H9 (cell line): ENCODE measurements at regions not wholly inside any gene's neighbourhood (a gene's known extent, or its start where the extent isn't known, plus 50 kb on each side); places are given as distances from the start of the nearest gene placed in this dataset.

Experiments
- DNase-seq: peaks from one replicate; pipeline ENCODE4 v3.0.0-alpha.2; 2017
- H2AFZ ChIP-seq: one replicate; pipeline ENCODE4 v1.6.1; 2013; ENCODE audit warnings: mild to moderate bottlenecking, low read length, control low read depth, moderate library complexity
- H2AK5ac ChIP-seq: 2 replicates; pipeline ENCODE4 v1.6.1; 2013; ENCODE audit warnings: low read length, control low read depth, mixed read lengths; ENCODE audit not compliant: insufficient read length
- H2BK120ac ChIP-seq: one replicate; pipeline ENCODE4 v1.6.1; 2013; ENCODE audit warnings: low read depth, mild to moderate bottlenecking, low read length, control low read depth, inconsistent platforms; ENCODE audit not compliant: poor library complexity, severe bottlenecking
- H2BK12ac ChIP-seq: 2 replicates; pipeline ENCODE4 v1.6.1; 2013; ENCODE audit warnings: low read length, control low read depth, mixed read lengths, low read depth; ENCODE audit not compliant: insufficient read length
- H2BK15ac ChIP-seq: 2 replicates; pipeline ENCODE4 v1.6.1; 2013; ENCODE audit warnings: low read depth, low read length, control low read depth
- H2BK20ac ChIP-seq: one replicate; pipeline ENCODE4 v1.6.1; 2013; ENCODE audit warnings: low read depth, mild to moderate bottlenecking, low read length, control low read depth, inconsistent platforms; ENCODE audit not compliant: poor library complexity, severe bottlenecking
- H2BK5ac ChIP-seq: 2 replicates; pipeline ENCODE4 v1.6.1; 2013; ENCODE audit warnings: low read length, control low read depth, mixed read lengths; ENCODE audit not compliant: insufficient read length
- H3K14ac ChIP-seq: 2 replicates; pipeline ENCODE4 v1.6.1; 2013; ENCODE audit warnings: low read length, control low read depth; ENCODE audit not compliant: insufficient read depth
- H3K18ac ChIP-seq: 2 replicates; pipeline ENCODE4 v1.6.1; 2013; ENCODE audit warnings: low read depth, mild to moderate bottlenecking, mixed read lengths, low read length, control low read depth; ENCODE audit not compliant: insufficient read length
- H3K23ac ChIP-seq: 2 replicates; pipeline ENCODE4 v1.6.1; 2013; ENCODE audit warnings: low read length, control low read depth, mixed read lengths, low read depth; ENCODE audit not compliant: insufficient read length
- H3K23me2 ChIP-seq: 2 replicates; pipeline ENCODE4 v1.6.1; 2013; ENCODE audit warnings: low read depth, mild to moderate bottlenecking, mixed read lengths, low read length, control low read depth; ENCODE audit not compliant: insufficient read length, poor library complexity, severe bottlenecking
- H3K27ac ChIP-seq: 2 replicates; pipeline ENCODE4 v1.5.1; 2013; ENCODE audit warnings: low read length, control low read depth, mixed read lengths, low read depth; ENCODE audit not compliant: insufficient read length
- H3K27me3 ChIP-seq: 2 replicates; pipeline ENCODE4 v1.6.1; 2013; ENCODE audit warnings: low read length, control low read depth, inconsistent platforms; ENCODE audit not compliant: insufficient read depth
- H3K4ac ChIP-seq: 2 replicates; pipeline ENCODE4 v1.6.1; 2013; ENCODE audit warnings: low read depth, mild to moderate bottlenecking, control low read depth, inconsistent platforms, low read length, moderate library complexity
- H3K4me1 ChIP-seq: 2 replicates; pipeline ENCODE4 v1.6.1; 2013; ENCODE audit warnings: low read length, control low read depth, inconsistent platforms; ENCODE audit not compliant: insufficient read depth
- H3K4me2 ChIP-seq: 2 replicates; pipeline ENCODE4 v1.6.1; 2013; ENCODE audit warnings: low read length, control low read depth, mixed read lengths; ENCODE audit not compliant: insufficient read length, insufficient read depth
- H3K56ac ChIP-seq: 2 replicates; pipeline ENCODE4 v1.6.1; 2013; ENCODE audit warnings: low read depth, mild to moderate bottlenecking, mixed read lengths, low read length, control low read depth; ENCODE audit not compliant: insufficient read length
- H3K79me1 ChIP-seq: 2 replicates; pipeline ENCODE4 v1.6.1; 2013; ENCODE audit warnings: low read depth, mild to moderate bottlenecking, moderate library complexity, low read length, control low read depth, inconsistent platforms; ENCODE audit not compliant: insufficient read depth, poor library complexity, severe bottlenecking
- H3K79me2 ChIP-seq: 2 replicates; pipeline ENCODE4 v1.6.1; 2013; ENCODE audit warnings: low read length, control low read depth, inconsistent platforms; ENCODE audit not compliant: insufficient read depth
- H3K9ac ChIP-seq: 2 replicates; pipeline ENCODE4 v1.6.1; 2013; ENCODE audit warnings: low read length, control low read depth, mixed read lengths; ENCODE audit not compliant: insufficient read length; ENCODE audit errors: extremely low read depth
- H3K9me3 ChIP-seq: one replicate; pipeline ENCODE4 v1.6.1; 2013; ENCODE audit warnings: low read depth, low read length, inconsistent platforms; ENCODE audit not compliant: control insufficient read depth
- H3T11ph ChIP-seq: one replicate; pipeline ENCODE4 v1.6.1; 2013; ENCODE audit warnings: mild to moderate bottlenecking, low read length, control low read depth, inconsistent platforms
- H4K20me1 ChIP-seq: one replicate; pipeline ENCODE4 v1.6.1; 2013; ENCODE audit not compliant: control insufficient read depth, insufficient read length, insufficient read depth
- H4K5ac ChIP-seq: 2 replicates; pipeline ENCODE4 v1.6.1; 2013; ENCODE audit warnings: low read depth, mild to moderate bottlenecking, mixed read lengths, low read length, control low read depth; ENCODE audit not compliant: insufficient read length
- H4K8ac ChIP-seq: replicated peaks from 2 replicates; pipeline ENCODE4 v1.6.1; 2013; ENCODE audit warnings: low read length, control low read depth, mixed read lengths, low read depth; ENCODE audit not compliant: insufficient read length
- H4K91ac ChIP-seq: 2 replicates; pipeline ENCODE4 v1.6.1; 2013; ENCODE audit warnings: low read depth, mild to moderate bottlenecking, moderate library complexity, mixed read lengths, low read length, control low read depth; ENCODE audit not compliant: insufficient read length
- H3K27ac Mint-ChIP-seq, 3 experiments: 2 replicates in 2 of 3; 3 replicates in 1 of 3; pipeline ENCODE4 v1.8.0; 2020 to 2021; ENCODE audit warnings: mixed read lengths in 3 of 3, mild to moderate bottlenecking in 1 of 3, moderate library complexity in 1 of 3
- H3K27me3 Mint-ChIP-seq: 2 replicates; pipeline ENCODE4 v1.8.0; 2021; ENCODE audit warnings: low read depth, mild to moderate bottlenecking, moderate library complexity, mixed read lengths
- H3K36me3 Mint-ChIP-seq, 3 experiments: 2 replicates in 2 of 3; 3 replicates in 1 of 3; pipeline ENCODE4 v1.8.0; 2020 to 2021; ENCODE audit warnings: low read depth in 3 of 3, mixed read lengths in 3 of 3; ENCODE audit not compliant: insufficient read depth in 1 of 3
- H3K4me1 Mint-ChIP-seq, 2 experiments: 2 replicates each; pipeline ENCODE4 v1.8.0; 2020; ENCODE audit warnings: mixed read lengths in 2 of 2
- H3K4me3 Mint-ChIP-seq, 2 experiments: 2 replicates in 1 of 2; 3 replicates in 1 of 2; pipeline ENCODE4 v1.8.0; 2020 to 2021; ENCODE audit warnings: mild to moderate bottlenecking in 2 of 2, mixed read lengths in 2 of 2, moderate library complexity in 1 of 2
- H3K9me3 Mint-ChIP-seq, 2 experiments: 2 replicates in 1 of 2; 3 replicates in 1 of 2; pipeline ENCODE4 v1.8.0; 2020; ENCODE audit warnings: mild to moderate bottlenecking in 2 of 2, mixed read lengths in 2 of 2, moderate library complexity in 1 of 2
- WGBS: extraction: QIAGEN DNeasy Blood & Tissue Kit; methylation state at CpG from one replicate; pipeline ENCODE4 v1.1.7; 2013; ENCODE audit warnings: missing lambda C conversion rate, low lambda C conversion rate, mixed read lengths; ENCODE audit not compliant: insufficient read length; ENCODE audit errors: extremely low coverage; 5-methylcytosine and 5-hydroxymethylcytosine counted together
- TF ChIP-seq, protein P1 (sequence below): fragments of 200-600 bp; sonication (generic); conservative IDR thresholded peaks from 3 replicates; pipeline ENCODE4 v1.8.0; 2021; ENCODE audit warnings: antibody characterized with exemption, mild to moderate bottlenecking

DNA sequence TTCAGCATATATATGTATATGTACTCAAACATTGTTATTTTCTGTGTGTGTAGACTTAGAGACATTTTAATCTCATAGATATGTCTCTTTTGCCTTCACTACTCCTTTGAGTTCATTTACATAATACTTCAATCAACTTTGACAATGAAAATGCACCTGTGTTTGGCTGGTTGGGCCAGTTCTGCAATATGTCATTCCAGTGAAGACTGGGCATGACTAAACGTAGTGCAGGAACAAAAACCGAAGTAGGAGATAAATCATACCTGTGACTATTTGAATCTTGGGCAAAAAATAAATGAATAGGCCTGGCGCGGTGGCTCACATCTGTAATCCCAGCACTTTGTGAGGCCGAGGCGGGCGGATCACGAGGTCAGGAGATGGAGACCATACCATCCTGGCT is 640.0 kb upstream of the ANO3 start:
- H3K27me3 Mint-ChIP-seq = no peaks in the 10 kb centered on the region

More for the DNA sequence above, 640.0 kb upstream of the ANO3 start:
- H3K4me1 ChIP-seq = no peaks in the 10 kb centered on the region
- H2BK12ac ChIP-seq = no peak overlapping the region
- Mint-ChIP-seq H3K27ac (no peak overlapping the region), H3K4me1 (peaks cover 7% of the 10 kb centered on the region in 2 experiments), H3K4me3 (no peak overlapping the region), H3K9me3 (peaks cover 11 to 15% of the 10 kb centered on the region in 2 experiments), H3K36me3 (peaks cover 5 to 20% (median 8%) of the 10 kb centered on the region in 3 experiments; a peak in 6 of 7 replicates)
- no peak overlapping the region for H3K56ac ChIP-seq
- no peak overlapping the region for H2BK20ac ChIP-seq
- no peak overlapping the region for H3K9ac ChIP-seq
- no peak overlapping the region for H4K8ac ChIP-seq
- H3K9me3 ChIP-seq = no peaks in the 10 kb centered on the region
- no peak overlapping the region for H3K4ac ChIP-seq
- no peak overlapping the region for H4K5ac ChIP-seq
- H3K18ac ChIP-seq = no peak overlapping the region
- H3K79me1 ChIP-seq = no peaks in the 10 kb centered on the region
- no peak overlapping the region for H3K4me2 ChIP-seq
- H3K27ac ChIP-seq = no peak overlapping the region
- H2AK5ac ChIP-seq = no peak overlapping the region
- no peaks in the 10 kb centered on the region for H3K23me2 ChIP-seq
- H2BK120ac ChIP-seq = no peak overlapping the region
- no peak overlapping the region for H4K91ac ChIP-seq
- TF ChIP-seq, protein P1, sequence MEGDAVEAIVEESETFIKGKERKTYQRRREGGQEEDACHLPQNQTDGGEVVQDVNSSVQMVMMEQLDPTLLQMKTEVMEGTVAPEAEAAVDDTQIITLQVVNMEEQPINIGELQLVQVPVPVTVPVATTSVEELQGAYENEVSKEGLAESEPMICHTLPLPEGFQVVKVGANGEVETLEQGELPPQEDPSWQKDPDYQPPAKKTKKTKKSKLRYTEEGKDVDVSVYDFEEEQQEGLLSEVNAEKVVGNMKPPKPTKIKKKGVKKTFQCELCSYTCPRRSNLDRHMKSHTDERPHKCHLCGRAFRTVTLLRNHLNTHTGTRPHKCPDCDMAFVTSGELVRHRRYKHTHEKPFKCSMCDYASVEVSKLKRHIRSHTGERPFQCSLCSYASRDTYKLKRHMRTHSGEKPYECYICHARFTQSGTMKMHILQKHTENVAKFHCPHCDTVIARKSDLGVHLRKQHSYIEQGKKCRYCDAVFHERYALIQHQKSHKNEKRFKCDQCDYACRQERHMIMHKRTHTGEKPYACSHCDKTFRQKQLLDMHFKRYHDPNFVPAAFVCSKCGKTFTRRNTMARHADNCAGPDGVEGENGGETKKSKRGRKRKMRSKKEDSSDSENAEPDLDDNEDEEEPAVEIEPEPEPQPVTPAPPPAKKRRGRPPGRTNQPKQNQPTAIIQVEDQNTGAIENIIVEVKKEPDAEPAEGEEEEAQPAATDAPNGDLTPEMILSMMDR = no peak
- no peak for DNase-seq
- no peak overlapping the region for H2AFZ ChIP-seq
- no peaks in the 10 kb centered on the region for H4K20me1 ChIP-seq
- H3T11ph ChIP-seq = no peak overlapping the region
- no CpG with 5 or more reads among the region's 8 CpGs for WGBS
- no peak overlapping the region for H2BK5ac ChIP-seq
- H3K27me3 ChIP-seq = no peaks in the 10 kb centered on the region
- no peaks in the 10 kb centered on the region for H3K79me2 ChIP-seq
- no peak overlapping the region for H3K23ac ChIP-seq
- no peak overlapping the region for H3K14ac ChIP-seq
- H2BK15ac ChIP-seq = no peak overlapping the region
